ENCODE measurements at regions not wholly inside any gene's neighbourhood (a gene's known extent, or its start where the extent isn't known, plus 50 kb on each side); places are given as distances from the start of the nearest gene placed in this dataset.
"Not testable (repeated sequence)": the region's sequence is repeated elsewhere in the genome, so short reads cannot be mapped to it uniquely, and the experiment has no call there.

DNA sequence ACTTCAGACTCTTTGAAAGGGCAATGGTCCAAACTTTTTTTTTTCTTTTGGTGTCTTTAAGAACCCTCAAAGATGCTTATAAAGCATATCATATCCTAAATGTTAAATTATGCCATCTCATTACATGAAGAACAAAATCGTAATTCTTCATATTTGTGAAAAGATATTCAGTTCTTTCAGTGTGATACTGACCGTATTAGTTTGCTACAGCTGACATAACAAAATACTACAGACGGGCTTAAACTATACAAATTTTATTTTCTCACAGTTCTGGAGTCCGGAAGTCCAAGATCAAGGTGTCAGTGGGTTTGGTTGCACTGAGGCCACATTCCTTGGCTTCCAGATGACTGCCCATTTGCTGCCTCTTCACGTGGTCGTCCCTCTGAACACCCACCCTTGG, 1377.2 kb upstream of the ZEB2 start:
- DNase-seq (no peak), ATAC-seq (no peak)
- Mint-ChIP-seq H3K27me3 (no peaks in the 10 kb centered on the region), H3K4me3 (no peak overlapping the region), H3K4me1 (no peaks in the 10 kb centered on the region), H3K27ac (no peak overlapping the region), H3K36me3 (ENCODE audit: low read depth) (no peaks in the 10 kb centered on the region), H3K9me3 (peaks cover 11% of the 10 kb centered on the region)

GRCh38 chr2:145887915-145888314, 1368.0 kb upstream of the ZEB2 start:
- Mint-ChIP-seq H3K27ac (no peak overlapping the region), H3K4me1 (no peaks in the 10 kb centered on the region), H3K4me3 (no peak overlapping the region), H3K36me3 (ENCODE audit: low read depth) (no peaks in the 10 kb centered on the region), H3K9me3 (peaks cover 5% of the 10 kb centered on the region), H3K27me3 (no peaks in the 10 kb centered on the region)
- ATAC-seq (no peak), DNase-seq (no peak)

GRCh38 chr2:145880997-145881396, 1361.1 kb upstream of the ZEB2 start:
- not testable (repeated sequence) for H3K27ac Mint-ChIP-seq; ATAC-seq; H3K4me1 Mint-ChIP-seq; H3K27me3 Mint-ChIP-seq; H3K4me3 Mint-ChIP-seq; H3K36me3 Mint-ChIP-seq (ENCODE audit: low read depth); DNase-seq; H3K9me3 Mint-ChIP-seq

GRCh38 chr2:145875016-145875415, 1355.1 kb upstream of the ZEB2 start:
- Mint-ChIP-seq H3K27ac (no peak overlapping the region), H3K9me3 (peaks cover 9% of the 10 kb centered on the region), H3K27me3 (no peaks in the 10 kb centered on the region), H3K36me3 (ENCODE audit: low read depth) (no peaks in the 10 kb centered on the region), H3K4me1 (no peaks in the 10 kb centered on the region), H3K4me3 (no peak overlapping the region)
- DNase-seq (no peak), ATAC-seq (no peak)

DNA sequence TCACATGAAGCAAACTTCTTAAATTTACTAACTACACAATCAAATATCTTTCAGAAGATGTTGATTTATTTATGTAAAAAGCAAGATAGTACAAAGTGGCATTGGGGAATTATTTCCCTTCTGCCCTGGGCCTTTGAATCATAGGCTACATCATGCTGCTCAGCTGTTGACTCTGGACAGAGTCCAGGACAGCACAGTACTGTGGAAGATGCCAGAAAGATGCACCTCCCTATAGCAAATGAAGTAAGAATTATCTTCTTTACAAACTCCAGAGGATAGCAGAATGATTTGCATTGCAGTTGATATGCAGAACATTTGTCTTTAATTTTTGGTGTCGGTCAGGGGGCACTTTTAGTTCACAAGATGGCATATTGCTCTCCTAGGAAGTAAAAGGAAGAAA, 1354.5 kb upstream of the ZEB2 start:
- H3K4me1 Mint-ChIP-seq = no peaks in the 10 kb centered on the region
- ATAC-seq (no peak), DNase-seq (no peak)
- peaks cover 8% of the 10 kb centered on the region for H3K9me3 Mint-ChIP-seq
- no peaks in the 10 kb centered on the region for H3K36me3 Mint-ChIP-seq (ENCODE audit: low read depth)
- no peak overlapping the region for H3K4me3 Mint-ChIP-seq
- H3K27me3 Mint-ChIP-seq = no peaks in the 10 kb centered on the region
- H3K27ac Mint-ChIP-seq = no peak overlapping the region

- H3K36me3 Mint-ChIP-seq (ENCODE audit: low read depth) = no peaks in the 10 kb centered on the region
- no peak for DNase-seq
- H3K9me3 Mint-ChIP-seq = peaks cover 3% of the 10 kb centered on the region
- no peak for ATAC-seq
- H3K27ac Mint-ChIP-seq = no peak overlapping the region
- no peaks in the 10 kb centered on the region for H3K27me3 Mint-ChIP-seq
- no peaks in the 10 kb centered on the region for H3K4me1 Mint-ChIP-seq
- H3K4me3 Mint-ChIP-seq = no peak overlapping the region
Measured at GRCh38 chr2:145864501-145864900, 1344.6 kb upstream of the ZEB2 start.

DNA sequence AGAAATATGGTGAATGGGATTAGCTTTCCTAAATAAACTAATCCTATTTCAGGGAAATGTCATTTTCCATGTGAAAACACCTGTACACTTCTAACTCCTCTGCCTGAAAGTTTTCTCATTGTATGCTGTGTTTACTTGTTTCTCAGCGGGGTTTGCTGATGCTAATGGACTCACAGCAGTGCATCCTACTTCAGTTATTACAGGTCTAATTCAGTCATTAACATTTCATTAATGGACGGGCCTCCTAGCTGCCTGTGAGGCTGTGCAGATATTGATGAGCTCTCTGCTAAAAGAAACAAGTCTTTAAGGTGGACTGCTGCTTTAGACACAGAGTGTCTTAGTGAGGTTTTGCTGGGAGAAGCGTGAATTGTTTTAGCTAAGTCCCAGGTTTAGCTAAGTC, 1342.0 kb upstream of the ZEB2 start:
- ATAC-seq = no peak
- H3K4me3 Mint-ChIP-seq = no peak overlapping the region
- H3K9me3 Mint-ChIP-seq = no peaks in the 10 kb centered on the region
- H3K27me3 Mint-ChIP-seq = no peaks in the 10 kb centered on the region
- no peaks in the 10 kb centered on the region for H3K4me1 Mint-ChIP-seq
- H3K27ac Mint-ChIP-seq = no peak overlapping the region
- no peaks in the 10 kb centered on the region for H3K36me3 Mint-ChIP-seq (ENCODE audit: low read depth)
- no peak for DNase-seq

GRCh38 chr2:145860083-145860482, 1340.2 kb upstream of the ZEB2 start:
- H3K9me3 Mint-ChIP-seq = no peaks in the 10 kb centered on the region
- no peaks in the 10 kb centered on the region for H3K4me1 Mint-ChIP-seq
- DNase-seq = no peak
- no peaks in the 10 kb centered on the region for H3K36me3 Mint-ChIP-seq (ENCODE audit: low read depth)
- no peaks in the 10 kb centered on the region for H3K27me3 Mint-ChIP-seq
- ATAC-seq = no peak
- H3K4me3 Mint-ChIP-seq = no peak overlapping the region
- no peak overlapping the region for H3K27ac Mint-ChIP-seq

DNA sequence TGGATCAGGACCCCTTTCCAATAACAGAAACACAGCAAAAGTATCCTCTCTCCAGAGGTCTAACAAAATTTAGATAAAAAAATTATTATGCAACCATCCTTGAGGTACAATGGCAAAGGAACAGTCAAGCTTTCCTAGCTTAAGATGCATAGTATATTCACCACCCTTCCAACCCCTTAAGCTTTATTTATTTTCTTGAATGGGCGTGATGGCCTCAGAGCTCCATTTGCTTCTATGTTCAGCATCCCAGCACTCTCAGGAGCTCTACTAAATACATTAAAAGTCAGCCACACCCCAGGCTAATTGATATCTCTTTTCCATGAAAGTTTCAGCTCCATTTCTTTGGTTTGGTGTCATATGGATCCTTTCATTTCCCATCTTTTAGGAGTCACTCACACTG, 1335.2 kb upstream of the ZEB2 start:
- H3K4me1 Mint-ChIP-seq = no peaks in the 10 kb centered on the region
- ATAC-seq (no peak), DNase-seq (no peak)
- H3K4me3 Mint-ChIP-seq = no peak overlapping the region
- no peaks in the 10 kb centered on the region for H3K27me3 Mint-ChIP-seq
- no peaks in the 10 kb centered on the region for H3K9me3 Mint-ChIP-seq
- no peaks in the 10 kb centered on the region for H3K36me3 Mint-ChIP-seq (ENCODE audit: low read depth)
- no peak overlapping the region for H3K27ac Mint-ChIP-seq

DNA sequence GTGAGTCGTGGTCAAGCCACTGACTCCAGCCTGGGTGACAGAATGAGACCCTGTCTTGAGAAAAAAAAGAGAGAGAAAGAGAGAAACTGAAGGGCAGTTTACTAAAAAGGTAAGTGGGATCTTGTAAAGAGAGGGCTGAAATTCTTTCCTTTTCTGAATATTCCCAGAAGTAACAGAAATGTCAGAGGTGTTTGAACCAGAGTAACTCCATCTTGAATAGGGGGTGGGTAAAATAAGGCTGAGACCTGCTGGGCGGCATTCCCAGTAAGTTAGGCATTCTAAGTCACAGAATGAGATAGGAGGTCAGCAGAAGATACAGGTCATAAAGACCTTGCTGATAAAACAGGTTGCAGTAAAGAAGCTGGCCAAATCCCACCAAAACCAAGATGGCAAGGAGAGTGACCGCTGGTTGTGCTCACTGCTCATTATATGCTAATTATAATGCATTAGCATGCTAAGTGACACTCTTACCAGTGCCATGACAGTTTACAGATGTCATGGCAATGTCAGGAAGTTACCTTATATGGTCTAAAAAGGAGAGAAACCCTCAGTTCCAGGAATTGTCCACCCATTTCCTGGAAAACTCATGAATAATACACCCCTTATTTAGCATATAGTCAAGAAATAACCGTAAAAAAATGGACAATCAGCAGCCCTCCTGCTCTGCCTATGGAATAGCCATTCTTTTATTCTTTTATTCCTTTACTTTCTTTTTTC, 1334.3 kb upstream of the ZEB2 start:
- H3K4me1 Mint-ChIP-seq = no peaks in the 10 kb centered on the region
- no peaks in the 10 kb centered on the region for H3K9me3 Mint-ChIP-seq
- no peaks in the 10 kb centered on the region for H3K27me3 Mint-ChIP-seq
- no peak overlapping the region for H3K27ac Mint-ChIP-seq
- H3K4me3 Mint-ChIP-seq = no peak overlapping the region
- DNase-seq (no peak), ATAC-seq (no peak)
- H3K36me3 Mint-ChIP-seq (ENCODE audit: low read depth) = no peaks in the 10 kb centered on the region

- Mint-ChIP-seq H3K4me1 (no peaks in the 10 kb centered on the region), H3K4me3 (no peak overlapping the region), H3K27me3 (no peaks in the 10 kb centered on the region), H3K27ac (no peak overlapping the region), H3K36me3 (ENCODE audit: low read depth) (no peaks in the 10 kb centered on the region), H3K9me3 (no peaks in the 10 kb centered on the region)
- no peak for DNase-seq
- ATAC-seq = no peak
Measured at GRCh38 chr2:145851730-145852129, 1331.8 kb upstream of the ZEB2 start.

DNA sequence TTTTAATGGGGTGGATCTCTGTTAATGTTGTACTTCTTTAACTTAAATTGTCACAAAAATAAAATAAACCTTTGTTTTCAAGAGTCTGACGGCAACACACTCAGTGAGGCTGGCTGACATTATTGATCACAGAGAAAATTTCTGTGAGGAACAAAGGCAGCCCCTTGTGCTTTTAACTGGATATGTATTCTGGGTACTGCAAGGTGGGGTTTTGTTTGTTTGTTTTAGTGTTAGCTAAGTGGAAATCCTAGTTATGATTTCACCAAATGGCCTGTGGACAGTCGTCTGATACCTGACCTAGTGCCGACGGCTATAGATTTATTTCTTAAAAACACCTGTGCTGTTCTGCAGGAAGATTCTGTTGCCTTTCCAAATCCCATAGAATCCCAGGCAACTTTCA, 1329.5 kb upstream of the ZEB2 start:
- no peaks in the 10 kb centered on the region for H3K36me3 Mint-ChIP-seq (ENCODE audit: low read depth)
- ATAC-seq = no peak
- H3K27me3 Mint-ChIP-seq = no peaks in the 10 kb centered on the region
- H3K4me1 Mint-ChIP-seq = no peaks in the 10 kb centered on the region
- no peaks in the 10 kb centered on the region for H3K9me3 Mint-ChIP-seq
- no peak overlapping the region for H3K27ac Mint-ChIP-seq
- no peak overlapping the region for H3K4me3 Mint-ChIP-seq
- no peak for DNase-seq

DNA sequence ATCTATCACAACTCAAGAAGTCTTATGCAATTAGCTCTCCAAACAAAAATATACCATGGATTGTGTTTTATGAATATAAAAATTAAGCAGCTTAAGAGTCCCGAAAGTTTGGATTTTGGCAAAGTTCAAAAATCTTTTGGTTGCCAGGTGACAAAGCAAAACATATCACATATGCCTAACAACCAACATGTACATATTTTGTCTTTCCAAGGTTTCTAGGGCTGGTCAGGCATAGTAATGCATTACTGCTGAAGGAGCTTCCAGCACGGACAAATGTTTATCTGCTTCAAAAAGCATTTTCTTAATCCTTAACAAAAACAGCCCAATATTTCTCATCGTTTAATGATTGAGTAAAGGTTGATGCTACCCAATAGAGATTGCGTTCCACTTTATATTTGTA, 1327.1 kb upstream of the ZEB2 start:
- Mint-ChIP-seq H3K36me3 (ENCODE audit: low read depth) (no peaks in the 10 kb centered on the region), H3K27me3 (no peaks in the 10 kb centered on the region), H3K4me3 (no peak overlapping the region), H3K9me3 (no peaks in the 10 kb centered on the region), H3K27ac (no peak overlapping the region), H3K4me1 (no peaks in the 10 kb centered on the region)
- DNase-seq (no peak), ATAC-seq (no peak)

DNA sequence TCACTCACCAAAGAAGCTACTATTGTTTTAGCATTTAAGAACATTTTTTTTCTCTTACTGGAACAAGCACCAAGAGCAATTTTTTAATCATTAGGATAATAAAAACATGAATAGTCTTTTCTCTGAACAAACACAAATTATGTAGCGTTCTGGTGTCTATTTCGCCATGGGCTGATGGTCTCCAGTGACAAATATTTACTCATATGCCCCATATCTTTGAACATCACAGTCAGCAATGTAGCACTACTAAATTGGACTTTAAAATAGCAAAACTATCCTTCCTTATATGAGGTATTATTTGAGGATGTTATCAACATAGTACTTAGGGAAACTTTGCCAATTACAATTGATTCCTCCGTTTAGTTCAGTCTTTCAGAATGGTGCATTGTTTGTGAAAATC, 1326.0 kb upstream of the ZEB2 start:
- Mint-ChIP-seq H3K27ac (no peak overlapping the region), H3K4me3 (no peak overlapping the region), H3K4me1 (no peaks in the 10 kb centered on the region), H3K9me3 (no peaks in the 10 kb centered on the region), H3K27me3 (no peaks in the 10 kb centered on the region), H3K36me3 (ENCODE audit: low read depth) (no peaks in the 10 kb centered on the region)
- DNase-seq = no peak
- no peak for ATAC-seq

DNA sequence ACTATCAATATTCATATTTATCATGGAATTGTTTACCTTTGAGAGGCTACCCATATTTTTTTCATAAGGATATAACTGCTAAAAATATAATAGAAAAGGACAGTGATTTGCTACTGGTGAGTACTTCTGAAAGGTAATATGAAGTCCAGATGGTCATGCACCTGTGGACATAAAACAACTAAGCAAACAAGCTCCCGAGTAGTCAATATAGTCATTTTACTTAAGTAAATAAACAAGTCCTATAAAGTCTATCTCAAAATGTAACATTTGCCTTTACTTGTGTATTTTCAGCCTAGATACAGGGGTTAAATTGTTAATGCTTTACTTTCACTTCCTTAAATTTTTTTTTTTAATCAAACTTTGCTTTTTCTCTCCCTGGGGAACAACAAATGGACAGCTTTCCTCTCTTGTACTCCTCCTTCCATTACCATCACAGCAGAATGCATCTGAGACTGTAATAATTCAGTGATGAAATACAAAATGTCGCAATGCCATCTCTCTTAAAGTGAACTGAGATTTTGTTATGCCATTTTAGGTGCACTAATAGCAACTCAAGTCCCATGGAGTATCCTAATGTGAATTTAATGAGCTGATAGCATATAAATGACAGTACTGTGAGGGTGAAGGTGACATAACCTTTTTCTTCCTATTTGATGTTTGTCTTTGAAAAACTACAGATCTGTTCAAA, 1325.4 kb upstream of the ZEB2 start:
- no peak for ATAC-seq
- Mint-ChIP-seq H3K36me3 (ENCODE audit: low read depth) (no peaks in the 10 kb centered on the region), H3K4me1 (no peaks in the 10 kb centered on the region), H3K27ac (no peak overlapping the region), H3K9me3 (no peaks in the 10 kb centered on the region), H3K4me3 (no peak overlapping the region), H3K27me3 (no peaks in the 10 kb centered on the region)
- DNase-seq = no peak

GRCh38 chr2:145841973-145842372, 1322.1 kb upstream of the ZEB2 start:
- Mint-ChIP-seq H3K9me3 (peaks cover 3% of the 10 kb centered on the region), H3K4me1 (no peaks in the 10 kb centered on the region), H3K36me3 (ENCODE audit: low read depth) (no peaks in the 10 kb centered on the region), H3K4me3 (no peak overlapping the region), H3K27ac (no peak overlapping the region), H3K27me3 (no peaks in the 10 kb centered on the region)
- ATAC-seq (no peak), DNase-seq (no peak)
